ENCODE measurements at regions not wholly inside any gene's neighbourhood (a gene's known extent, or its start where the extent isn't known, plus 50 kb on each side); places are given as distances from the start of the nearest gene placed in this dataset.

- TF ChIP-seq PRDM15 (CRISPR knock-in tag; IDR thresholded peaks at IDR 0.05), result no peak
- no peak for TF ChIP-seq POLR2AphosphoS2 (IDR thresholded peaks at IDR 0.05; ENCODE audit: low read depth, low read length)
- TF ChIP-seq TBL1XR1 (IDR thresholded peaks at IDR 0.05; ENCODE audit: low read depth, low read length), result no peak
Measured at GRCh38 chr7:108723381-108723814, 153.7 kb downstream of the DNAJB9 start (continued).

- BruUV-seq (replicated peaks), result no TSS peak
- RAD21 ChIA-PET (ENCODE audit: unreplicated experiment), result no interaction called here
- SMC1A ChIA-PET (ENCODE audit: uncharacterized antibody, unreplicated experiment), result no interaction called here
- 0% methylated on average over 3 of the region's 3 CpGs for WGBS (ENCODE audit: insufficient coverage, insufficient replicate concordance, low lambda C conversion rate, missing lambda C conversion rate)
- Histone ChIP-seq H4K20me1 (ENCODE audit: control insufficient read depth, insufficient read depth) (no peaks in the 10 kb centered on the region), H3K4me3 (no peak overlapping the region), H3K4me1 (ENCODE audit: control insufficient read depth, insufficient read depth, low read length) (no peaks in the 10 kb centered on the region), H3K9ac (ENCODE audit: control insufficient read depth, insufficient read depth, low read length) (no peak overlapping the region), H3K79me2 (ENCODE audit: control insufficient read depth, insufficient read depth, low read length) (no peaks in the 10 kb centered on the region), H3K27me3 (replicated peaks in 1 of 2; ENCODE audit: control insufficient read depth in 2 of 2, insufficient read depth in 2 of 2, low read length in 1 of 2) (no peaks in the 10 kb centered on the region), H3K4me2 (ENCODE audit: control insufficient read depth, insufficient read depth) (no peak overlapping the region), H3K27ac (ENCODE audit: control insufficient read depth, insufficient read depth) (no peak overlapping the region), H2AFZ (ENCODE audit: control insufficient read depth, low read depth, low read length) (no peak overlapping the region), H3K36me3 (ENCODE audit: control insufficient read depth in 2 of 2, insufficient read depth in 2 of 2, low read length in 1 of 2) (no peaks in the 10 kb centered on the region), H3K9me3 (replicated peaks; ENCODE audit: control insufficient read depth, insufficient read depth, low read length) (no peaks in the 10 kb centered on the region)
- FAIRE-seq (no peak), ATAC-seq (no peak), DNase-seq (ENCODE audit: low read depth, low spot score) (no peak)
- in situ Hi-C loops (cut with MboI), result no loop called here
- POLR2A ChIA-PET, result no interaction called here
- CTCF ChIA-PET, result no interaction called here
- intact Hi-C loops (cut with micrococcal nuclease; ENCODE audit: unreplicated experiment), result no loop called here
- TF ChIP-seq E4F1 (IDR thresholded peaks at IDR 0.05; ENCODE audit: borderline replicate concordance, partially characterized antibody), result no peak
- TF ChIP-seq SKIL (IDR thresholded peaks at IDR 0.05; ENCODE audit: low read depth, poor library complexity, severe bottlenecking), result no peak
- no peak for TF ChIP-seq ZZZ3 (IDR thresholded peaks at IDR 0.05; ENCODE audit: control insufficient read depth, insufficient read length, low read depth)
- TF ChIP-seq TAF1 (IDR thresholded peaks at IDR 0.05; ENCODE audit: borderline replicate concordance, low read depth, low read length), result no peak
Measured at GRCh38 chr7:108724251-108725100, 154.8 kb downstream of the DNAJB9 start.
